DOHH2 (cell line): ENCODE measurements at regions not wholly inside any gene's neighbourhood (a gene's known extent, or its start where the extent isn't known, plus 50 kb on each side); places are given as distances from the start of the nearest gene placed in this dataset.
A peak's percentile ranks its signal among the peaks of the same experiment; 100 is the strongest.

Experiments used
- H3F3A ChIP-seq: fragments of 200-600 bp; sonication (generic), shearing (Covaris generic); 2 replicates; pipeline ENCODE4 v1.6.0; 2016; ENCODE audit warnings: antibody characterized with exemption, mild to moderate bottlenecking; ENCODE audit not compliant: control insufficient read depth, insufficient read depth
- H3K27ac ChIP-seq: fragments of 200-600 bp; sonication (generic); 2 replicates; pipeline ENCODE4 v1.5.1; 2014; ENCODE audit warnings: low read depth, mild to moderate bottlenecking, low read length, moderate library complexity
- H3K27me3 ChIP-seq: fragments of 200-600 bp; sonication (generic); 2 replicates; pipeline ENCODE4 v1.6.1; 2014; ENCODE audit warnings: mild to moderate bottlenecking, low read length, mixed read lengths; ENCODE audit not compliant: control insufficient read depth
- H3K36me3 ChIP-seq: fragments of 200-600 bp; sonication (generic); 2 replicates; pipeline ENCODE4 v1.6.1; 2014; ENCODE audit warnings: mild to moderate bottlenecking, low read length, moderate library complexity, mixed read lengths; ENCODE audit not compliant: control insufficient read depth
- H3K4me1 ChIP-seq: fragments of 200-600 bp; sonication (generic); 2 replicates; pipeline ENCODE4 v1.6.1; 2014; ENCODE audit warnings: mild to moderate bottlenecking, low read length, mixed read lengths; ENCODE audit not compliant: control insufficient read depth
- H3K4me2 ChIP-seq: fragments of 200-600 bp; sonication (generic); 2 replicates; pipeline ENCODE4 v1.6.0; 2014; ENCODE audit warnings: mild to moderate bottlenecking, low read length, moderate library complexity
- H3K4me3 ChIP-seq: fragments of 200-600 bp; sonication (generic); 2 replicates; pipeline ENCODE4 v1.5.1; 2014; ENCODE audit warnings: mild to moderate bottlenecking, low read length, mixed read lengths
- H3K79me2 ChIP-seq: fragments of 200-600 bp; sonication (generic); 2 replicates; pipeline ENCODE4 v1.6.1; 2014; ENCODE audit warnings: mild to moderate bottlenecking, low read length, mixed read lengths; ENCODE audit not compliant: control insufficient read depth
- H3K9me2 ChIP-seq: fragments of 200-600 bp; sonication (generic); replicated peaks from 2 replicates; pipeline ENCODE4 v1.6.1; 2014; ENCODE audit warnings: mild to moderate bottlenecking, low read length, mixed read lengths; ENCODE audit not compliant: control insufficient read depth
- H3K9me3 ChIP-seq: fragments of 200-600 bp; sonication (generic); 2 replicates; pipeline ENCODE4 v1.6.1; 2014; ENCODE audit warnings: antibody characterized with exemption, low read length, mixed read lengths; ENCODE audit not compliant: control insufficient read depth, insufficient read depth
- H4K20me1 ChIP-seq: fragments of 200-600 bp; sonication (generic); 2 replicates; pipeline ENCODE4 v1.6.0; 2014; ENCODE audit warnings: low read depth, mild to moderate bottlenecking, antibody characterized with exemption, low read length, moderate library complexity; ENCODE audit not compliant: control insufficient read depth, insufficient read depth
- CTCF ChIP-seq: fragments of 200-600 bp; sonication (generic); IDR thresholded peaks from one replicate; pipeline ENCODE4 v1.5.1; 2014; ENCODE audit warnings: antibody characterized with exemption, mild to moderate bottlenecking, low read depth, low read length; ENCODE audit not compliant: poor library complexity, severe bottlenecking
- EZH2phosphoT487 ChIP-seq: fragments of 200-600 bp; sonication (generic); IDR thresholded peaks from 2 replicates; pipeline ENCODE4 v1.6.1; 2017; ENCODE audit warnings: borderline replicate concordance, mild to moderate bottlenecking, antibody characterized with exemption, low read length, moderate library complexity, mixed read lengths

- Histone ChIP-seq H3K4me3 (no peak overlapping the region), H3K27ac (no peak overlapping the region), H3K9me2 (no peaks in the 10 kb centered on the region), H3K9me3 (no peaks in the 10 kb centered on the region; the same call in 1 of the 2 replicates), H3K79me2 (no peaks in the 10 kb centered on the region), H3K4me1 (no peaks in the 10 kb centered on the region), H4K20me1 (peaks cover 5% of the 10 kb centered on the region; the same call in 1 of the 2 replicates), H3K4me2 (no peak overlapping the region), H3F3A (peaks cover 4% of the 10 kb centered on the region; the same call in 1 of the 2 replicates), H3K27me3 (no peaks in the 10 kb centered on the region), H3K36me3 (peaks cover 3% of the 10 kb centered on the region; the same call in 1 of the 2 replicates)
- TF ChIP-seq EZH2phosphoT487: no peak
These were observed 58.7 kb upstream of the ANTXRL start for GRCh38 chr10:46227936-46228562.

DNA sequence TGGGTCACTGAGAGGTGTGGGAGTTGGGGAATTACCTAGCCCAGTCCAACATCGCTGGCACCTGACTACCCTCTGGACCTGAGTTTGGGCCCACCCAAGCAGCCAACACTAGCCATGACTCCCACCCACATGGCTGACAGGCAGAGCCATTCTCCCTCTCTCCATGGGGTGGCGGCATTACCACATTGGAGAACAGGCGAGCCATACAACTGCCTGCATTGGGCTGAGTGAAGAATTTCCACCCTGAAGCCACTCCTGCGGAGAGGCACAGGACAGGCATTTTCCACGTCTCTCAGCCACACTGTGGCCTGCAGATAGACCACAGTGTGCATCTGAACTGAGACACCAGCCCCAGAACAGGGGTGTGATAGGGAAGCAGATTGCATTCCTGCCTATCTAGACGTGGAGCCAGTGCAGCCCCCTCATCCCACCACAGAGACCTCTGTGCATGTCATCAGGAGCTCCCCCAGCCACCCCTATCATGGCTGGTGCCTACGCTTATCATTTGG, 58.2 kb upstream of the ANTXRL start:
- H3K4me2 ChIP-seq: no peak overlapping the region
- no peaks in the 10 kb centered on the region for H3K9me3 ChIP-seq
- H3F3A ChIP-seq: peaks cover 4% of the 10 kb centered on the region; the same call in 1 of the 2 replicates
- TF ChIP-seq CTCF: peak; percentile 80
- TF ChIP-seq EZH2phosphoT487: no peak
- no peaks in the 10 kb centered on the region for H3K36me3 ChIP-seq
- no peaks in the 10 kb centered on the region for H3K27me3 ChIP-seq
- H3K9me2 ChIP-seq: no peaks in the 10 kb centered on the region
- no peaks in the 10 kb centered on the region for H3K4me1 ChIP-seq
- no peak overlapping the region for H3K27ac ChIP-seq
- peaks cover 5% of the 10 kb centered on the region; the same call in 1 of the 2 replicates for H4K20me1 ChIP-seq
- no peak overlapping the region for H3K4me3 ChIP-seq
- H3K79me2 ChIP-seq: no peaks in the 10 kb centered on the region

- H3K36me3 ChIP-seq: no peaks in the 10 kb centered on the region
- H3K9me2 ChIP-seq: no peaks in the 10 kb centered on the region
- TF ChIP-seq EZH2phosphoT487 (no peak), CTCF (peak; percentile 84)
- H3K79me2 ChIP-seq: no peaks in the 10 kb centered on the region
- peaks cover 4% of the 10 kb centered on the region; the same call in 1 of the 2 replicates for H3F3A ChIP-seq
- H3K9me3 ChIP-seq: no peaks in the 10 kb centered on the region
- no peak overlapping the region for H3K4me2 ChIP-seq
- H3K4me1 ChIP-seq: no peaks in the 10 kb centered on the region
- H3K4me3 ChIP-seq: no peak overlapping the region
- no peaks in the 10 kb centered on the region for H3K27me3 ChIP-seq
- H3K27ac ChIP-seq: no peak overlapping the region
- H4K20me1 ChIP-seq: peaks cover 5% of the 10 kb centered on the region; the same call in 1 of the 2 replicates
These were observed 57.6 kb upstream of the ANTXRL start for GRCh38 chr10:46229144-46229563.

- Histone ChIP-seq H3K27ac (no peak overlapping the region), H3F3A (peaks cover 4% of the 10 kb centered on the region; the same call in 1 of the 2 replicates), H3K9me2 (no peaks in the 10 kb centered on the region), H3K4me3 (no peak overlapping the region), H3K9me3 (no peaks in the 10 kb centered on the region), H4K20me1 (peaks cover 5% of the 10 kb centered on the region; the same call in 1 of the 2 replicates), H3K79me2 (no peaks in the 10 kb centered on the region), H3K4me1 (no peaks in the 10 kb centered on the region), H3K36me3 (no peaks in the 10 kb centered on the region), H3K4me2 (no peak overlapping the region), H3K27me3 (no peaks in the 10 kb centered on the region)
- no peak for TF ChIP-seq CTCF
- no peak for TF ChIP-seq EZH2phosphoT487
These were observed 56.2 kb upstream of the ANTXRL start for GRCh38 chr10:46230615-46231014.
